ENCODE measurements at regions not wholly inside any gene's neighbourhood (a gene's known extent, or its start where the extent isn't known, plus 50 kb on each side); places are given as distances from the start of the nearest gene placed in this dataset.
"Not testable (repeated sequence)": the region's sequence is repeated elsewhere in the genome, so short reads cannot be mapped to it uniquely, and the experiment has no call there.

DNA sequence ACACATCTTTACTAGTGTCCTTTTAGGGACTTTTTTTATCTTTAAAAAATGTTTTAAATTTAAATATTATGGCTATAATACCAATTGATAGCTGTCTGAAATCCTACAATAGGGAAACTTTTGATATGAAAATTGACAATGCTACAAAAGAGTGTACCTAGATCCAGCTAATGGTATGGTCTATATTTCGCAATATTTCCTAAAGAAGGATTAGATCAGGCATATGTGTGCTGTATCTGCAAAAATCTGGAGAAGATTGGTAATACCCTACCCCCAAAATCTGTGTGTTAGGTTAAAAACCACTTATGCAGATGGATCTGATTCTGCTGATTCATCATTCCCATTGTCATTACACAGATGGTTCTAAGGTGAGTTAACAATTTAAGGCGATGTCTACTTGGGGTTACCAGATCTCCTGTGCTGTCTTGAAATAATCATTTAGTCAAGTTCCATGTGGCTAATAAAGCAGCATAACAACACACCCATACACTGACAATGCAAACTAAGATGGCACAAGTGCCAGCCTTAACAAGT is 137.1 kb downstream of the GASK1B start:
- no peak for TF ChIP-seq FOXM1 (IDR thresholded peaks at IDR 0.05; ENCODE audit: borderline replicate concordance)
- no peak for TF ChIP-seq HDGF (IDR thresholded peaks at IDR 0.05; ENCODE audit: borderline replicate concordance)
- TF ChIP-seq FOXK2 (IDR thresholded peaks at IDR 0.05), result no peak
- no peak for TF ChIP-seq BHLHE40 (IDR thresholded peaks at IDR 0.05; ENCODE audit: borderline replicate concordance)
- TF ChIP-seq ARNT (IDR thresholded peaks at IDR 0.05), result no peak
- no peak for TF ChIP-seq LEF1 (IDR thresholded peaks at IDR 0.05; ENCODE audit: borderline replicate concordance)
- no peak for TF ChIP-seq SP1 (IDR thresholded peaks at IDR 0.05)
- no peak for TF ChIP-seq SUZ12 (IDR thresholded peaks at IDR 0.05)
- no peak for TF ChIP-seq ELF4 (IDR thresholded peaks at IDR 0.05)
- TF ChIP-seq, protein P1, sequence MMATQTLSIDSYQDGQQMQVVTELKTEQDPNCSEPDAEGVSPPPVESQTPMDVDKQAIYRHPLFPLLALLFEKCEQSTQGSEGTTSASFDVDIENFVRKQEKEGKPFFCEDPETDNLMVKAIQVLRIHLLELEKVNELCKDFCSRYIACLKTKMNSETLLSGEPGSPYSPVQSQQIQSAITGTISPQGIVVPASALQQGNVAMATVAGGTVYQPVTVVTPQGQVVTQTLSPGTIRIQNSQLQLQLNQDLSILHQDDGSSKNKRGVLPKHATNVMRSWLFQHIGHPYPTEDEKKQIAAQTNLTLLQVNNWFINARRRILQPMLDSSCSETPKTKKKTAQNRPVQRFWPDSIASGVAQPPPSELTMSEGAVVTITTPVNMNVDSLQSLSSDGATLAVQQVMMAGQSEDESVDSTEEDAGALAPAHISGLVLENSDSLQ (IDR thresholded peaks at IDR 0.05), result no peak
- TF ChIP-seq FOXA1 (IDR thresholded peaks at IDR 0.05), result no peak
- ChIA-PET CTCF (interaction anchor here (0.7 kb wide), 1 partner anchor 1045 kb away, joined by 5 read pairs; no protein-coding TSS in a partner anchor), POLR2A (no interaction called here)
- no peak for DNase-seq (ENCODE audit: extremely low spot score)

DNA sequence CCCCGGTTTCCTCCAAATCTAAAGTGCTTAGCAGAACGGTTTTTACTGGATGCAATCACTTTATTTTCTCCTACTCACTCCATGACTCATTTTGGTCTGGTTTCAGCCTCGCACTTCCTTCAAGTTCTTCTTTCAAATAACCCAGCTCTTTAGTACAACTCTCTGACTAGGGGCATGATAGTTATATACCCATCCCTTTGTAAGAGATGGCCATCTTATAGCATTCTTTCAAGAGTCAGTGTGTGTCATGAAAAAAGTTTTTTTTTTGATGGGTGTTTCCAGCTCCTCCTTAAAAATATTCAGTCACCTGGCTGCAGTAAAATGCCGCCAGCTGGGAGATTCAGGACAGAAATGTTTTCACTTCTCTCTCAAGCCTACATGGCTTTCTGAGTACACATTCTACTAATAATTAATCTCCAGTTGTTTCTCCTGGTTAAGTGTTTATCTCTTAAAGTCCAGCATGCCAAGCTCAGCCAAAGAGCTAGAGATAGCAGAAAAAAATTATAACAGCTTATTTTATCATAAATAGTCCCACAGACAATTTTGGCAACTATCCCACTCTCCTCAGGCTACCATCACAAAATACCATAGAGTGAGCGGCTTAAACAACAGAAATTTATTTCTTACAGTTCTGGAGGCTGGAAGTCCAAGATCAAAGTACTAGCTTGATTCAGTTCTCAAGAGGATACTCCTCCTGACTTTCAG is 139.3 kb downstream of the GASK1B start:
- POLR2A ChIA-PET, result no interaction called here
- DNase-seq (ENCODE audit: extremely low spot score), result no peak
- no peak for TF ChIP-seq BHLHE40 (IDR thresholded peaks at IDR 0.05; ENCODE audit: borderline replicate concordance)
- TF ChIP-seq CTBP1 (IDR thresholded peaks at IDR 0.05; ENCODE audit: borderline replicate concordance), result no peak
- CTCF ChIA-PET, result interaction anchor here (0.6 to 0.7 kb wide), 3 partner anchors 27 to 846 kb away, joined by 3 to 4 read pairs (median 3); no protein-coding TSS in a partner anchor

DNA sequence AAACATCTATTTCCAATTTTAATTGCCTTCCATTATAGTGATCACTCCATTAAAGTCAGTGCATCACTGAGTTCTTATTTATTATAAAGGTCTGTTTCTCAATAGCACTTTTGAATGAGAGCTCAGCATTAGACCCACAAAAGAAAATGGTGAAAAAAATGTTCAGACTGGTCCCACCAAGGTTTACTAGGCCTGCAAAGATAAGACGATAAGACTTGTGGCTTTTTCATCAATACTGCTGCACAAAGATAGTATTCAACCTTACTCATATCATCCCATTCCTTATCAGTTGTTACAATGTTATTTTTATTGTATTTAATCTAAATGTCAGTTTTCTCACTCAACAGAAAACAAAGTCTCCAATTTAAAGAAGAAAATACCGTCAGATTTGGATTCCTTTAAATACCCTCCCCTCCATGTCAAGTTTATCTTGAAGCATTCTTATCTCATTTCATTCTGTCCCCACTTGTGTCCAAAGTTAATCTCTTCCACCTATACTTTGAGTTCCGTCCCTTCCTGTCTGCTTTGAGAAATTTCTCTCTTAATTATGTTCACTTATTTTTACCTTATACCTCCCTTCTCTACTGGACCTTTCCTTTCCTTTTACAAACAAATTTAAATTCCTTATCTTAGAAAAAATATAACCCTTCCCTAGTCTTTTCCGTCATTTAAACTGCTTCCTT is 140.0 kb downstream of the GASK1B start:
- no peak for TF ChIP-seq L3MBTL2 (conservative IDR thresholded peaks at IDR 0.05)
- TF ChIP-seq LEF1 (IDR thresholded peaks at IDR 0.05; ENCODE audit: borderline replicate concordance), result no peak
- no peak for TF ChIP-seq FOXM1 (IDR thresholded peaks at IDR 0.05; ENCODE audit: borderline replicate concordance)
- TF ChIP-seq TARDBP (IDR thresholded peaks at IDR 0.05), result no peak
- TF ChIP-seq ZNF384 (IDR thresholded peaks at IDR 0.05), result no peak
- TF ChIP-seq, protein P1 (IDR thresholded peaks at IDR 0.05), result no peak
- no peak for TF ChIP-seq SP1 (IDR thresholded peaks at IDR 0.05)
- no peak for TF ChIP-seq ELF4 (IDR thresholded peaks at IDR 0.05)
- no peak for TF ChIP-seq ARNT (IDR thresholded peaks at IDR 0.05)
- no peak for TF ChIP-seq HDGF (IDR thresholded peaks at IDR 0.05; ENCODE audit: borderline replicate concordance)
- POLR2A ChIA-PET, result no interaction called here

DNA sequence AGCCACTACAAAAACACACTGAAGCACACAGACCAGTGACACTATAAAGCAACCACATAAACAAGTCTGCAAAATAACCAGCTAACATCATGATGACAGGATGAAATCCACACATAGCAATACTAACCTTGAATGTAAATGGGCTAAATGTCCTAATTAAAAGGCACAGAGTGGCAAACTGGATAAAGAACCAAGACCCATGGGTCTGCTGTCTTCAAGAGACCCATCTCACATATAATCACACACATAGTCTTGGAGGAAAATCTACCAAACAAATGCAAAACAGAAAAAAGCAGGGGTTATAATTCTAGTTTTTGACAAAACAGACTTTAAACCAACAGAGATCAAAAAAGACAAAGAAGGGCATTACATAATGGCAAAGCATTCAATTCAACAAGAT is 144.4 kb downstream of the GASK1B start:
- DNase-seq (ENCODE audit: extremely low spot score); CTCF ChIA-PET; POLR2A ChIA-PET: not testable (repeated sequence)

More for the DNA sequence above, 140.0 kb downstream of the GASK1B start:
- no peak for DNase-seq (ENCODE audit: extremely low spot score)
- CTCF ChIA-PET, result interaction anchor here (0.6 to 0.7 kb wide), 3 partner anchors 26 to 845 kb away, joined by 3 to 4 read pairs (median 3); no protein-coding TSS in a partner anchor

DNA sequence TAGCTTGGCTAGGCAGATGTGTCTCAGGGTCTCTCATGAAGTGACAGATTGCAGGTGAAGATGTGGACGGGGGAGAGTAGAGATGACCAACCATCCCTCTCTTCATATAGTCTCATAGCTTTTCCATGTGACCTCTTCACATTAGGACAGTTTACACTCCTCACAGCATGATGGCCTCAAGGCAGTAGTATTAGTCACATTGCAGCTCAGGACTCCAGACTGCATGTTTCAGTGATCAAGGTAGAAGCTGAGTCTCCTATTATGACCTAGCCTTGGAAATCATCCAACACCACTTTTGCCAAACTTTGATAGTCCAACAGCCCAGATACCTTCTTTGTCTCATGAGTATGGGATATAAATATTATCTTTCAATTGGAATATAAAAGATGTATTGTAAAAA is 147.7 kb downstream of the GASK1B start:
- DNase-seq (ENCODE audit: extremely low spot score), result peak; percentile 10
- TF ChIP-seq FOXA1 (IDR thresholded peaks at IDR 0.05), result no peak
- no peak for TF ChIP-seq FOXM1 (IDR thresholded peaks at IDR 0.05; ENCODE audit: borderline replicate concordance)
- no peak for TF ChIP-seq ARNT (IDR thresholded peaks at IDR 0.05)
- TF ChIP-seq FOXK2 (IDR thresholded peaks at IDR 0.05), result no peak
- TF ChIP-seq ZNF384 (IDR thresholded peaks at IDR 0.05), result no peak
- no peak for TF ChIP-seq CTBP1 (IDR thresholded peaks at IDR 0.05; ENCODE audit: borderline replicate concordance)
- TF ChIP-seq NFRKB (IDR thresholded peaks at IDR 0.05), result no peak
- TF ChIP-seq, protein P1 (IDR thresholded peaks at IDR 0.05), result no peak
- no peak for TF ChIP-seq TARDBP (IDR thresholded peaks at IDR 0.05)
- no peak for TF ChIP-seq HDGF (IDR thresholded peaks at IDR 0.05; ENCODE audit: borderline replicate concordance)
- TF ChIP-seq SUZ12 (IDR thresholded peaks at IDR 0.05), result no peak
- TF ChIP-seq LEF1 (IDR thresholded peaks at IDR 0.05; ENCODE audit: borderline replicate concordance), result no peak
- TF ChIP-seq SP1 (IDR thresholded peaks at IDR 0.05), result no peak
- TF ChIP-seq L3MBTL2 (conservative IDR thresholded peaks at IDR 0.05), result no peak
- no peak for TF ChIP-seq ELF4 (IDR thresholded peaks at IDR 0.05)
- TF ChIP-seq BHLHE40 (IDR thresholded peaks at IDR 0.05; ENCODE audit: borderline replicate concordance), result no peak
- CTCF ChIA-PET, result no interaction called here
- POLR2A ChIA-PET, result interaction anchor here (1.1 kb wide), 1 partner anchor 9 kb away, joined by 4 read pairs; no protein-coding TSS in a partner anchor

DNA sequence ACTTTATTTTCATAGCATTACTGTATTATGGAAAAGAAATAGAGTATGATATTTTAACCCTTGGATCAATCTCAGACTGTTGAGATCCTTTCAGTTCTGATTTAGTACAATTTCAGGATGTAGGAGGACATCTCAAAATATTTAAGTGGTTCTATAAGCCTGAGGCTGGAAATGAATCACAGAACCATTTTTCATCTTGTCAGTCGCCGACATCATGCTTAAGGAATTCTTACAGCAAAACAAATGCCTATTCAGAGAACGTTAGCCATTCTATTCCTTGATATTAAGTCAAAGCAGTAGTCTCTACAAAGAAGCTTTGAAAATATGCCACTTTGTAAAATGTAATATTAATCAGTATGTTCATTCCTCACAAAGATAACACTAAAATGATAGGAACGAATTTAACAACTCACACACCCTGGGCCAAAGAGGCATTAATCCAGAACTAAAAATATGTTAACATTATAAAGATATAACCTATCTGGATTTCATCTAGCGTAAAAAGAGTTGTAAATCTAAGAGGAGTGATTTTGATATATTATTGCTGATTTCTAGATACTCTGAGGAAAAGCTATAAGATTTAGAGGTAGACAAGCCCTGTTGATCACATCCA is 152.0 kb downstream of the GASK1B start:
- DNase-seq (ENCODE audit: extremely low spot score), result no peak
- no peak for TF ChIP-seq LEF1 (IDR thresholded peaks at IDR 0.05; ENCODE audit: borderline replicate concordance)
- TF ChIP-seq, protein P1 (IDR thresholded peaks at IDR 0.05), result peak; percentile 81
- TF ChIP-seq SP1 (IDR thresholded peaks at IDR 0.05), result no peak
- ChIA-PET CTCF (interaction anchor here (0.6 kb wide), 1 partner anchor 800 kb away, joined by 3 read pairs; no protein-coding TSS in a partner anchor), POLR2A (interaction anchor here (0.9 kb wide), 1 partner anchor 190 kb away, joined by 3 read pairs; the partner anchor contains the start of gene TMEM144)
